K562 (cell line): ENCODE measurements at regions not wholly inside any gene's neighbourhood (a gene's known extent, or its start where the extent isn't known, plus 50 kb on each side); places are given as distances from the start of the nearest gene placed in this dataset.

Experiments
- ARID1B ChIP-seq: fragments of 450-650 bp; IDR thresholded peaks from 2 replicates; pipeline ENCODE4 v1.6.1; 2016; ENCODE audit warnings: antibody characterized with exemption, mild to moderate bottlenecking, inconsistent platforms
- CBFA2T3 ChIP-seq: fragments of 450-650 bp; IDR thresholded peaks from 2 replicates; pipeline ENCODE4 v1.6.1; 2017
- CSDE1 ChIP-seq, 2 experiments: fragments of 450-650 bp; IDR thresholded peaks; 2 replicates each; pipeline ENCODE4 v1.6.1; 2016; ENCODE audit warnings: mild to moderate bottlenecking in 1 of 2
- HDAC3 ChIP-seq: fragments of 450-650 bp; IDR thresholded peaks from 2 replicates; pipeline ENCODE4 v1.6.1; 2018; ENCODE audit warnings: borderline replicate concordance, mild to moderate bottlenecking, moderate library complexity; ENCODE audit not compliant: partially characterized antibody
- MNT ChIP-seq, 2 experiments: fragments of 450-650 bp; conservative IDR thresholded peaks; 2 replicates each; pipeline ENCODE4 v1.6.1; 2017; ENCODE audit warnings: mild to moderate bottlenecking in 2 of 2, moderate library complexity in 2 of 2
- NFE2 ChIP-seq: IDR thresholded peaks from 2 replicates; pipeline ENCODE4 v1.6.1; 2014; ENCODE audit warnings: antibody characterized with exemption, low read depth
- STAT5A ChIP-seq: IDR thresholded peaks from 2 replicates; pipeline ENCODE4 v1.6.1; 2012; ENCODE audit warnings: low read length, inconsistent platforms, borderline replicate concordance
- TAL1 ChIP-seq: fragments of 450-650 bp; IDR thresholded peaks from 2 replicates; pipeline ENCODE4 v1.6.1; 2016; ENCODE audit warnings: mild to moderate bottlenecking
- YY1 ChIP-seq, 3 experiments: IDR thresholded peaks; 2 replicates each; pipeline ENCODE4 v1.6.1; 2011; ENCODE audit warnings: low read length in 2 of 3, mild to moderate bottlenecking in 2 of 3, moderate library complexity in 2 of 3, borderline replicate concordance in 1 of 3, control low read depth in 1 of 3, low read depth in 1 of 3; ENCODE audit not compliant: insufficient read depth in 3 of 3, insufficient replicate concordance in 2 of 3, control insufficient read depth in 1 of 3, insufficient read length in 1 of 3; ENCODE audit errors: extremely low read depth in 1 of 3
- ZNF444 ChIP-seq: fragments of 250-450 bp; sonication (Bioruptor Pico); IDR thresholded peaks from 2 replicates; pipeline ENCODE4 v1.4.0; 2020; ENCODE audit warnings: mild to moderate bottlenecking, moderate library complexity

GRCh38 chr6:152874267-152874666 lies 108.6 kb downstream of the FBXO5 start (continued):
- TF ChIP-seq YY1 (IDR thresholded peaks at IDR 0.05; ENCODE audit: borderline replicate concordance in 1 of 3, control insufficient read depth in 1 of 3, extremely low read depth in 1 of 3, insufficient read depth in 3 of 3, insufficient read length in 1 of 3, insufficient replicate concordance in 2 of 3, low read depth in 1 of 3, low read length in 2 of 3): peak in 1 of 3 experiments; percentile 15
- TF ChIP-seq ZNF444 (CRISPR knock-in tag): no peak
- peak; percentile 74 for TF ChIP-seq ARID1B
- no peak for TF ChIP-seq HDAC3
- TF ChIP-seq STAT5A: peak; percentile 27; the same call in 1 of the 2 replicates
- TF ChIP-seq MNT (conservative IDR thresholded peaks at IDR 0.05): 0 out of 4 replicates have a peak, but pooled peaks of 1 of the 2 experiments have one; percentile 15
- peak; percentile 79 for TF ChIP-seq CBFA2T3
- no peak for TF ChIP-seq CSDE1 (IDR thresholded peaks at IDR 0.05)
- TF ChIP-seq TAL1: peak; percentile 78
- peak; percentile 40 for TF ChIP-seq NFE2
